PC-9 (cell line): ENCODE measurements at regions not wholly inside any gene's neighbourhood (a gene's known extent, or its start where the extent isn't known, plus 50 kb on each side); places are given as distances from the start of the nearest gene placed in this dataset.

Experiments used
- CTCF ChIP-seq: fragments of 200-600 bp; sonication (generic); conservative IDR thresholded peaks from 2 replicates; pipeline ENCODE4 v1.6.1; 2017; ENCODE audit warnings: mixed run types, antibody characterized with exemption, mild to moderate bottlenecking, moderate library complexity
- EZH2 ChIP-seq: fragments of 200-600 bp; sonication (generic); IDR thresholded peaks from 2 replicates; pipeline ENCODE4 v1.8.0; 2017; ENCODE audit warnings: antibody characterized with exemption, low read depth

GRCh38 chr5:18799482-18800128 lies 1165.3 kb downstream of the TAF11L14 start:
- TF ChIP-seq CTCF (no peak), EZH2 (no peak)
